ENCODE measurements at regions not wholly inside any gene's neighbourhood (a gene's known extent, or its start where the extent isn't known, plus 50 kb on each side); places are given as distances from the start of the nearest gene placed in this dataset.
"Not testable (repeated sequence)": the region's sequence is repeated elsewhere in the genome, so short reads cannot be mapped to it uniquely, and the experiment has no call there.

DNA sequence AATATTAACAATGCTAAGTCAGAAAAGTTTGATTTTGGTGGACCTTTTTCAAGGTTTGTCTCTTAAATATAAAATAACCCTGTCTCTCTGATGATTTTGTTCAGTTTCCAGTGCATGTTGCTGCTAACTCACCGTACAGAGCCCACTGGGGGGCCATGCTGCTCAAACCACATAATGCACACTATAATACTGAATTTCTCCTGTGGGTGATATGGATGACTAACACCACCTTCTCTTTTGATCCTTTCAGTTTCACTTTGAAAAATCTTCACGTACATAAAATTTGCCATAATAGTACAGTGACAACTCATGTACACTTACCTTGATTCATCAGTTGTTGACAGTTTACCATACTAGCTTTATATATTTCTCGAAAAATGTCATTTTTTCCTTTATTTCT lies 506.6 kb upstream of the MAN1A1 start:
- DNase-seq, result no peak

DNA sequence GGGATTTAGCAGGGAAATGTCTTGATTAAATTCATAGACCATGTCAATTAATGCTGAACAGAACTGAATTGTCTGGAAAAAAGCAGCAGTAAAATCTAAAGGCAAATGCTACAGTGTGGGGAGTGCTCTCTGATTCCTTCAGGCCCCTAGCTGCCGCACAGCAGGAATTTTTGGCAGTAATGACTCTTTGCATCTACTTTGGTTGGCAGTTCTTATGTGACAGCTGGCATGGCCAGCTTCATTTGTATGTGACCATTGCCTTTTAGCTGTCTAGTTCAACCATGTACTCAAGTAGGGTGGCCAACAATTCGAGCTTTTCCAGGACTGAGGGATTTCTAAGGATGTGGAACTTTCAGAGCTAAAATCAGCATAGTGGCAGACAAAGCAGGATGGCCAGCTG lies 499.1 kb upstream of the MAN1A1 start:
- no peak for DNase-seq

DNA sequence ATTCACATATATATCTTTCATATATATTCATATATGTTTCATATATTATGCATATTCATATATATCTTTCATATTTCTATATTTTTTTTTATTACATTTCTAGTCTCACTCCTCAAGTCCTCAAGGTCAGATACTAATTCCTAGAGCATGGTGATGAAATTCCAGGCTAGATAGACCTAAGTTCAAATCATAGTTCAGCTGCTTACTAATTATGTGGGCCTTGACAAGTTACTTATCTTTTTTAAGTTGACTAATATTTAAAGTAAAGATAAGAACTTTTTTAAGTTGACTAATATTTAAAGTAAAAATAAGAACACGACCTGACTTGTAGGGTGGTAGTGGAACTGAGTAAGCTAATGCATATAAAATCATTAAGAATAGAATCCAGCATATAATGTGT lies 495.6 kb upstream of the MAN1A1 start:
- DNase-seq, result no peak

DNA sequence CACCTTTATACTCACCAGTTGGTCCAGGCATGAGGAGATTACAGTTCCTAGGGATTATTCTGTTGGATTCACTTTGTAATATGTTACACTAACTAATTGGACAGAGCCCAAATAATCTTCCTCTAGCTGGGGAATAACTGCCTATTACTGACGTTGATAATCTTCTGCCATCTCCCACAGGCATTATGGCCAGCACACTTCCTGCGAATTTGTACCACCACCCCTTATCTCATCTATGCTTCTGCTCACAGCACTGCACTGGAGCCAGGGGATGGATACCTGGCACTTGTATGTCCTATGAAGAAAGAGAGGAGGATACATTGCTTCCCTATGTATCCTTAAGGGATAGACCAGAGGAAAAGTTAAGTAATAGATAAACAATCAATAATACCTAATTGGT lies 494.8 kb upstream of the MAN1A1 start:
- no peak for DNase-seq

DNA sequence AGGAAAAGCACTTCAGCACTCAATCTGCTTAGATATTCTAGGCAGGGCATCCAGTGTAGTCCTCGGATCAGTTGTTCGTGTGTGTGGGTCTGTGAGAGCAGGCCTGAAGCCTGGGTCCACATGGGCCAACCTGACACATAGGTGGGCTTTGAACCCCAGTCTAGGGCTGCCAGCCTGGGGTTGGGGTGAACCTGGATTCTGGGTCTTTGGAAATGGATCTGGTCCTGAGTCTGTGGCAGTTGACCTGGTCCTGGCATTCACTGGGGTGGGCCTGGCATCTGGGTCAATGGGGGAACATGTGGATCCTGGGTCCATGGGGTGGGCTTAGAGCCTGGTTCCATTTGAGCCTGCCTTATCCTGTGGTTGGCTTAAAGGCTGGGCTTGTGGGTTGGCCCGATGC lies 492.6 kb upstream of the MAN1A1 start:
- no peak for DNase-seq

DNA sequence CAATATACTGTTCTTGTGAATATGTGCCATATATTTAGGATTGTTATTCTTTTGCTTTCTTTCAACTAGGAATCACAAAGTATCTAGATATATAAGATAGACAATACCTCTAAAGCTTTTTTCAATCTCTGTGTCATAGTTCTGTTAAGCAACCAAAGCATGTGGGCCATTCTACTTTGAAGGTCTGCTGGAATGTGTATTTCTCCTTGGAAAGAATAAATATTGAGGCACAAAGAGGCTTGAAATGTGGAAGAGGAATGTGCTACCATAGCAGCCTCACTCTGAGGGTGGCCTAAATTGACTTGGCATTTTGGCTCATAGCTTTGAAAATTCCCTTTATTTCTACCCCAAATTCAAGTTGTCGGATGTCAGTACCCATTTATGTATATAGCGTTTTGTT lies 488.5 kb upstream of the MAN1A1 start:
- DNase-seq, result no peak

DNA sequence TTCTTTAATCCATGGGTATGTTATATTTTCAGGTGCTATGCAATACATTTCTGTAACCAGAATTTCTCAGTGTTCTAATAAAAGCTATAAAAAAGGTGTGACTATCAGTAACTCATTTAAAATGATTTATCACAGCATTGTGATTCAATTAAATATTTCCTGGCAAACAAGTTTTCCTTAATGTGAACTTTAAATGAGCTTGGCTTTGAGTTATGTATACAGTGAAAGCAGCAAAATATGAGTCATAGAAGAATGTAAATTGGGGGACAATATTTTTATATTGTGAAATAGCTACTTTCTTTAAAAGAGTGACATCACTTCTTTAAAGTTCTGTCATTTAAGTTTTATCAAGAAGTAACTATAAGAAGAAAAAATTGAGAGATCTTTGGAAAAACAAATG lies 484.9 kb upstream of the MAN1A1 start:
- DNase-seq, result no peak

DNA sequence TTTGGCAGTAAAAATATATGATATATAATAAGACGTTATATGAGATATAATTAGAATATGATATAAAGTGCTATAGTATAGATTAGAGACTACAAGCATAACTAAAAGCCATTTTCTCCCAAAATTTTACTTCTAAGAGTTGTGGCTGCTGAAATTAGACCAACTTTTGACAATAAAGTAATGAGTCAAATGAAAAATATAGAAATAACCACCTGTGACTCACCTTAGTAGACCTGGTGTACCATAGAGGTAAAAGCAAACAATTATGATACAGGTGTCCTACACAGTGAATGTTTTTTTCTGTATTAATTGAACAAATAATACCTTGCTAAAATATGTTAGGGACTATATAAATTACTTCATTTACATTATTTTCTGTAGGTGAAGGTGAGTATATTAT lies 482.9 kb upstream of the MAN1A1 start:
- DNase-seq, result no peak

DNA sequence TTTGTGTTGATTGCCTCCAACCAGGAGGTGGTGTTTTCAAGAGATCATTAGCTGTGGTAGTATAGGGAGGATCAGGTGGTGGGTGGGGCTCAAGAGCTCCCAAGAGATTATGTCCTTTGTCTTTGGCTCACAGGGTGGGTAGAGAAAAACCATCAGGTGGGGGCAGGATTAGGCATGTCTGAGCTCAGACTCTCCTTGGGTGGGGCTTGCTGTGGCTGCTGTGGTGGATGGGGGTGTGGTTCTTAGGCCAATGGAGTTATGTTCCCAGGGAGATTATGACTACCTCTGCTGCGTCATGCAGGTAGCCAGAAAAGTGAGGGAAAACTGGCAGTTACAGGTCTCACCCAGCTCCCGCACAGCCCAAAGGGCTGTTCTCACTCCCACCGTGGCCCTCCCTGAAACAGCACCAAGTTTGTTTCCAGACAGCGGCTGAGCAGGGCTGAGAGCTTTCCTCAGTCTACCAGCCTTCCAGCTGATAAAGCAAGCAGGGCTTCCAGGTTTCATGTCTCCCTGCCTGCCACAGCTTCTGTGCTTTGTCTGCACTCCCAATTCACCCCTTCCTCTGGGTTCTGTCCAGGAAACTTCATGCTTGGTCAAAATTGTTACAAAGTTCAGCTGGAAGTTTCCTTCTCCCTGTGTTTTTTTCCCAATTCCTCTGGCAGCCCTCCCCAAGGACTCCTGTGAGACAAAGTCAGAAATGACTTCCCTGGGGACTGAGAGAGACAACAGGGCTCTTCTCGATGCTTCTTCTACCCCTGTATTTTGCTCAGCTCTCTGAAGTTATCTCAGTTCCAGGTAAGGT lies 481.1 kb upstream of the MAN1A1 start:
- DNase-seq, result no peak

DNA sequence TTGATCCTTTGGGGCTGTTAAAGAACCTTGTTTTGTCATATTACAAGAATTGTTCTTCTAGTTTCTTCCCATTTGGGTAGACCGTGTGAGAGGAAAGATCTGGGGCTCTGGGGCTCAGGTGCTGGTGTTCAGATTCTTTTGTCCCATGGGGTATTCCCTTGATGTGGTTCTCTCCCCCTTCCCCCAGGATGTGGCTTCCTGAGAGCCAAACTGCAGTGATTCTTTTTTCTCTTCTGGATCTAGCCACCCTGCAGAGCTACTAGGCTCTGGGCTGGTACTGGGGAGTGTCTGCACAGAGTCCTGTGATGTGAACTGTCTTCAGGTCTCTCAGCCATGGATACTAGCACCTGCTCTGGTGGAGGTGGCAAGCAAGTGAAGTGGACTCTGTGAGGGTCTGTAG lies 480.5 kb upstream of the MAN1A1 start:
- DNase-seq, result no peak

DNA sequence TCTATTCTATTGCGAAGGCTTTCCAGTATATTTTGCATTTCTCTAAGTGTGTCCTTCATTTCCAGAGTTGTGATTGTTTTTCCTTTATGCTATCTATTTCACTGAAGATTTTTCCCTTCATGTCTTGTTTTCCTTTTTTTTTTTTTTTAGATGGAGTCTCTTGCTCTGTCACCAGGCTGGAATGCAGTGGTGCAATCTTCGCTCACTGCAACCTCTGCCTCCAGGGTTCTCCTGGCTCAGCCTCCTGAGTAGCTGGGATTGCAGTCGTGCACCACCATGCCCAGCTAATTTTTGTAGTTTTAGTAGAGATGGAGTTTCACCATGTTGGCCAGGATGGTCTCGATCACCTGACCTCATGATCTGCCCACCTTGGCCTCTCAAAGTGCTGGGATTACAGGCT lies 479.9 kb upstream of the MAN1A1 start:
- DNase-seq, result not testable (repeated sequence)

DNA sequence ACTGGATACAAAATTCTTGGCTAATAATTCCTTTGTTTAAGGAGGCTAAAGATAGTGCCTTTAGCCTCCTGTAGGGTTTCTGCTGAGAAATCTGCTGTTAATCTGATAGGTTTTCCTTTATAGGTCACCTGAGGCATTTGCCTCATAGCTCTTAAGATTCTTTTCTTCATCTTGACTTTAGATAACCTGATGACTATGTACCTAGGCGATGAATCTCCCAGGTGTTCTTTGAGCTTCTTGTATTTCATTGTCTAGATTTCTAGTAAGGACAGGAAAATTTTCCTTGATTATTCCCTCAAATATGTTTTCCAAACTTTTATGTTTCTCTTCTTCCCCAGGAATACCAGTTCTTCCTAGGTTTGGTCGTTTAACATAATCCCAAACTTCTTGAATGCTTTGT lies 479.4 kb upstream of the MAN1A1 start:
- no peak for DNase-seq

DNA sequence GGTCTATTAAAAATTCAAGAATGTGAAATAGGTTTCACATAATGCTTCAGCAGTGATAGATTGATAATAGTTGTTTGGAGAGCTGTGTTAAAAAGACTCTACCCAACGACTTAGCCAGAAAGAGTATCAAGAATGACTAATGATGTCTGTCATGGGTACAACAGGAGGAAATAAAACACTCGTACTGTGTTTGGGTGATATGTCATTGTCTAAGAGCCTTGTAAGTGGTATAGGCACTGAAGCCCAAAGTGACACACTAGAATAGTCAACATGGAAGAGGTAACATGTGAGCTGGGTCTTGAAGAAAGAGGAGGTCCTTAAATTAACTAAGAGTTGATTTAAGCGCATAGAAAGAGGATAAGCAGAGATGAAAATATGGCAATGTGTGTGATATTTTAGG lies 471.8 kb upstream of the MAN1A1 start:
- DNase-seq, result no peak

DNA sequence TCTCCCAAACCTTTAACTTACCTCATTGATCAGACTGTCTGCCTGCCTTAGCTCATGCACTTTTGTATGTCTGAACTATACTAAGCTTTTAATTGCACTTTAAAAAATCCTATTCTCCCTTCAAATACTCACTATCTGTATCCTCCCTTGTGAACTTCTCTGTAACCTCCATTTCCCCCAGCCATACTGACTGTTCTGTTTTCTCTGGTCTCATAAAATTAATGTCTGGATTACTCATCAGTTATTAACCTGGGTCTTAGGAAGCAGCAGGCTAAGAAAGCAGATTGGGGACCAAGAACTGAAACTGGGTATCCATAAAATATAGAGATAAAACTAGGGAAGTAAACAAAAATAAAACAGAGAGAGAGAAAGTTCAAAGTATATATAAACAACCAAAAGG lies 469.3 kb upstream of the MAN1A1 start:
- DNase-seq, result no peak

DNA sequence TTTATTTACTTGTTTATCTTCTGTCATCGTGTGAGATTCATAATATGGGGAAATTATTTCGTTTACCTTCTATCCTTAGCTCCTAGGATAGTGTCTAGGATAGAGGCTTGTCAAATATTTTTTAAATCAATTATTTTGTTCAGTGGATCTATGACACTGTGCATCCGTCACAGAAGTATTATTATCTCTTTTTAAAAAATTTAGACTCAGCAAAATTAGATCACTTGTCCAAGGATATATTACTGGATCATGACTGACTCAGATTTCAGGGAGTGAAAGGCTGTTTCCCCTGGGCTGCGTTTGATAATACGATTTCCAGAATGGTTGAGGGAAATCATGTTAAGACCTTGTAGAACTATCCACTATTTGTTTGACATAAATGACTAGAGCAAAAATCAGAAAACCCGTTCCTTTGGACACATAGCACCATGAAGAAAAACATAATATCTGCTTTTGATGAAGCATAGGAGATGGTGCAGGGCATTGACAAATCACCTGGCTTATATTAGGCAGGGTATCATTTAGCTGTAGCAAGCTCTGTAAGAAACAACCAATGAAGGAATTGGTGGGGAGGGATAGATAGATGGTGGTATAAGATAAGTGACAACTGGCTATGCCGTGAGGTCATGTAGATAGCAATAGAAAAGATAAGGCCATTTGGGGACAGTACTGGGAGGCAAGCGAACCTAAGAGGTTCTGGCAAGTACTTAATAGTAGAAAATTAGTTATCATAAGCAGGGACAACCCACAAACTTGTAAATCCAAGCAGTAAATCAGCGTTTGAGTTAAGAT lies 465.2 kb upstream of the MAN1A1 start:
- DNase-seq, result no peak

DNA sequence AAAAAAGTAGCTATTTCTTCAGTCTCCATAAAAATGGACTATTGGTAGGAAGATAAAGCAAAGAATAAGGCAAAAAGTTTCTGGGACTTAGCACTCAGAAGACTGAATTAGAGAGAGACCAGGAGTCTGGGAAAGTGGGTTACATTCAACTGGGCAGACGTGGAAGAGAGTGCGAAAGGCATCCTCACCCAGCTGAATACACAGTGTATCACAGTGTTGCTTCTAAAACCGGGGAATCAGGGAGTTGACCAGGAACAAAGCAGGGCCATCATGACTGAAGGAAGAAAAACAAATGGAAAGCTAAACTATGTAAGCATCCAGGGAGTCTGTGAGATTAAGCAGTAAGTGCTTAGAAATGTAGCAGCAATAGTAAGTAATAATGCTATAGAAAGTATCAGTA lies 452.9 kb upstream of the MAN1A1 start:
- no peak for DNase-seq

DNA sequence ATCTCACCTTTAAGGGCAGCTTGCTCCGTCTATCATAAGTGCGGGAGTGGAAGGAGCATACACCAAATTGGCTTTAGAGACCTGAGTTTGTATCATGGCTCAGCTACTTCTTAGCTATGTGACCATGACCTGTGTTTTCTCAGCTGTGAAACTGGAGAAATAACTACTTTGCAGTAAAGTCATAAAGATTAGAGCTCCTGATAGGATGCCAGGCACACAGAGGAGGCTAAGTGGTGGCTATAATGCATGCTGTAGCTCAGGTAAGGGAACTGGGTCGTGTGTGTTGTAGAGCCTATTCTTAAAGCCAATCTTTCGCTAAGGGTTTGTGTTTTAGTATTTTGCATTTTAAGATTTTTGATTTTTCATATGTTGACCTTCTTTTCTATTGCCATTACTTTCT lies 451.5 kb upstream of the MAN1A1 start:
- DNase-seq, result no peak

DNA sequence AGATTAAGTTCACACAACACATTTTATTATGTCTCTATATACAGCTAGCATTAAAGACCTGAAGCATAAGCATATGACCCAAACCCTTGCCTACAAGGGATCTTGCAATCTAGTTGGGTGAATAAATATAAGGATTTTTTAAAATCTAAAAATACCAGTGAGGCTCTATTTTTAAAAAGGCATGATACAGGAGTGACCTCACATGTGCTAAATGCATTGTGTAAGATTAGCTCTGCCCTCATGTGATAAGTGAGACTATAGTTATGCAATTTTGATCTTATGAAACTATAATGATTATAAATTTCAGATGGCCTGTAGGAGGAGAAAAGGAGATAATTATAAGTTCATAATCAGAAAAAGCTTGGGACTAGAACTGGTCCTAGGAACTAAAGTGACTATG lies 451.0 kb upstream of the MAN1A1 start:
- no peak for DNase-seq

DNA sequence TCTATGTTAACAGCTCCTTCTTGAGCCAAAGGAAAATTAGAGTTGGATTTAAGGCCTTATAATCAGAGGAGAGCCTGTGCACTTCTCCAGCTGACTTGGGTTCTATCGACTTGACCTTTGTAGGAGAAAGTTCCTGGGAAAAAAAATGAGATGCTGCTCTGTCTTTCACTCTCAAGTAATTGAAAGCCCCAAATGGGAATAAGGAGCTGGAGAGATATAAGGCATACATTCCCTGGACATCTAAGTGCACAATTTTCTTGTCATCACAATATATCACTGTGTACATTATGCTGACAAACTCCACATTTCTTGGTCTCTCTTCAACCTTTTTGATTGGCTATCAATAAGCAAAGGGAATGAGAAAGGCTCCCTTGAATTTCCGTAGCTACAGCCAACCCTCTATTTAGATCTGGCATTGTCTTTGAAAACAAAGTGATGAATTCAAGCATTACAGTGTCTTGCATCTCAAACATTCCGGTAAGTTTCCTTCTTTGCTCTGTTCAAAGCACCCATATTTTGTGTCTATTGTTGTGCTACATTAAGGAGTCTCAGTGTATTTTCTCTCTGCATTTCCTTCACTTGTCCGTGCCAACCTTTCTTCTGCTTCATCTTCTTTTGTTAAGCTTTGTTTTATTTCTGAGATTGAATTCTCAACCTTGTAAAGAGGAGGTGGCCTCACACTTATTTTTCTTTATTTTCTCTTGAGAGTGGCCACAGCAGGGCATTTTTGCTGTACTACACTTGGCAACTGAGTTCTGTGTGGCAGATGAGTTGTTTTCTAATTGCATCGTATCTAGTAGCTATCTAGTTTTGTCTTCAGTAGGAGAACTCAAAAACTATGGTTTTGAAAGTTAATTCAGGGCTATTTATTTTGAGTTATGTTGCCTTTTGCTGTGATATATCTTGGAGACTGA lies 450.3 kb upstream of the MAN1A1 start:
- no peak for DNase-seq

DNA sequence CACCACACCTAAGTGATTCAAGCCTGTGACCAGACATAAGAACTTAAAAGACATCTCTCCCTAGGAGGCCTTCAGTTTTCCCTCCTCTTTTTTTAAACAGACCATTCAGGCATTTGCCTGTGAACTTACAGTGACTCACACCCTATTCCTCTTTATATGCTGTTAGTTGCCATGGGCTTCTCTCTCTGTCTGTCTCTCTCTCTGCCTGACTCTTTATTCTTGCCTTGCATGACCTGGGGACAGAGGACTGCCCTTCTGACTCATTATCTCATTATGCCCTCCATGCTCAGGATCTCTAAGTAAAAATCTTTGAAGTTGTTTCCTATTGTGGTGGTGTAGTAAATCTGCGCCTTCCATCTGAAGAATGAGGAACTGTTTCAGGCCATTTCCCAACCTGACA lies 442.2 kb upstream of the MAN1A1 start:
- DNase-seq, result no peak

DNA sequence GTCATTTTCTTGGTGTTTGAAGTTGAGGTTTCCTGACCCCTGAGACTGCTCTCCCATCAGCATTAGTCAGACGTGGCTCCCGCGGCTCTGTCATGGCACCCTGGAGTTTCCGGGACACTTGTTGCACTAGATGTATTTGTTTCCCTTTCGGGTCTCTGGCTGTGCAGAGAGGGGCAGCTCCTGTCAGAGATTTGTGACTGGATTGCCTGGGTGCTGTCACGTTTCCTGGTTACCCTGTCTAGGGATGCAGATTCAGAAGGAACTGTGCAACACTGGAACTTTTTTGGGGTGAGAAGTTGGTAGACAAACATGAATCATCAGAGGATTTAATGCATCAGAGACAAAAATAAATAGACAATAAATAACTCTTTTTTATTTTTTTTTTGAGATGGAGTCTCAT lies 431.8 kb upstream of the MAN1A1 start:
- no peak for DNase-seq

DNA sequence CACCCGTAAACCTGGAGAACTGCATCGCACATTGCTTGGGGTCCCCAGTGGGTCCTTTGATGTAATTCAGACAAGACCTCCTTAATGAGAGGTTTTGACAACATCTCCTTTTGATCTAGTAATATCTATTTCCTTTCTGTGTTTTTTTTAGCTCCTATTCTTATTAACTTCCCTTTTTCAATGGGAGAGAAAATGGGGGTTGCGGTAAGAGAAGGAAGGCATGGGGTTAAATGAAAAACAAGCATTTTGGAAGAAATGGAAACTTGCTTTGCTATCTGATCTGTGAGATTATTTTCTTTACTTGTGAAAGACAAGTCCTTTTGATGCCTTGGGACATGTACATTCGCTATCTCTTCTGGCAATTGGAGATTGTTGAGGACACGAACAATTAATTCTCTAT lies 418.6 kb upstream of the MAN1A1 start:
- DNase-seq, result no peak

DNA sequence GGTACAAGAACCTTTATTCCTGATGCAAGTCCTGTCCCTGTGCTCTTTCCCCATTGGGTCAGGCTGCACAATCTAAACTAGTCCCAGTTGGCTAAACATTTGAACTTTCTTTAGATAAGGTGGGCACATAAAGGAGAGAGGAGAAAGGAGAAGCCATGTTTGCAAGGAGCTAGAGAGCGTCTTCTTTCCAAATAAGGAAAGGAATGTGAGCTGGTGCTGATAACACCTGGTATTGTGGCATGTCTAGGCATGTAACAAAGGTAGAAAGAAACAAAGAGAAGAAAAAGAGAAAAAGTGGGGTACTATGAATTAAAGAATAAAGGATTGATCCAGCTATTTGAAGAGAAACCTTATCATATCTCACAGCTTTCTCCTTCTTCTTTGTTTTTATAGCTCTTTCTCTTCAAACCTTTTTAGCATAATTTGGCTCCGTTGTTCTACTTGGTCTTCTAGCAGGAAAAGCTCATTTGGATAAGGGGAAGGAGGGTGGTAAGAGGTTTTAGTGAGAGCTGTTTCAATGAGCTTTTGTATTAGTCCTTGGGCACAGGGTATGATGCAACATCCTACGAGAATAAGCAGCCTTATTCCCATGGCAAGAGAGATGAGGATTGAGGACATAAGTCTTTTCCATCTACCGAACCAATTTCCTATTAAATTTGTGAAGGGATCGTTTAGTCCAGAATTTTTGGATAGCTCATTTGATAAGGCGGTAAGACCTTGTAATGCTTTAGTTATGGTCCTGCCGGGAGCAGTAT lies 415.5 kb upstream of the MAN1A1 start:
- no peak for DNase-seq

Measured in activated T-cell treated with anti-CD3 and anti-CD28 coated beads, Interleukin-2, amount 50 U/mL, for 1 hour (primary cell).